Fibroblast of gingiva (primary cell): ENCODE measurements at regions not wholly inside any gene's neighbourhood (a gene's known extent, or its start where the extent isn't known, plus 50 kb on each side); places are given as distances from the start of the nearest gene placed in this dataset.
A peak's percentile ranks its signal among the peaks of the same experiment; 100 is the strongest.
"Not testable (repeated sequence)": the region's sequence is repeated elsewhere in the genome, so short reads cannot be mapped to it uniquely, and the experiment has no call there.

Experiments used
- DNase-seq: peaks from one replicate; pipeline ENCODE4 v3.0.0-alpha.2; 2011; ENCODE audit warnings: low read depth

- no peak for DNase-seq
Measured at GRCh38 chr4:177185151-177185550, 124.5 kb upstream of the NEIL3 start.

DNA sequence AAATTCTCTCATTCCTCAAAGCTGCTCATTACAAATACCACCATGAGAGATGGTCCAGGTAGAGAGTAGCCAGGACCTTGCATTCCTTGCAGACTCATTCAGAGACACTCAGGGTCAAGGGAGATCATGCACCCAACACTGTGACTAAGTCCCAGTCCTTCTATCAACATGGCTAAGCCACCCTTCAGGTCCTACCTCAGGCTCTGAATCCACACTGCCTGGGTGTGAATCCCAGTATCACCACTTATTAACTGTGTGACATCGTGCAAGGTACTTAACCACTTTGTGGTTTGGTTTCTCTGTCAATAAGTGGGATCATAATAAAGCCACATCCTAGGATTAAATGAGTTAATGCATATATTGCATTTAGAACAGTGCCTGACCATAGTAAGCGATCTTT lies 124.1 kb upstream of the NEIL3 start:
- no peak for DNase-seq

DNA sequence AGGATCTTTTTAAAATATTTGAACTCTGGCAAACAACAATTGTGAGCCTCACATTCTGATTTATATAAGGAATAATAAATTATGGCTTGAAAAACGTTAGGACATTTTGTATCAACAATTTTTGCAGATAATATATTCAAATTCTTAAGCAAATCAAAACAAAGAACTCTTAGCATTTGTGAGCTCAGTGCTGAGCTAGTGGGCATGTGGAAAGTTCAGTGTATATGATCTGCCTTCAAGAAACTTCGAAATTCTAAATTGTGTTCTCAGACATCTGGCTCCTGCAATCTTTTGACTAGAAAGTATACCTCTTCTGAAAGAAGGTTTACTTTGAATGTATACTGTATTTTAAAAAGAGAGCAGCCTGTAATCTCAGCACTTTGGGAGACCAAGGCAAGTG lies 122.3 kb upstream of the NEIL3 start:
- no peak for DNase-seq

DNA sequence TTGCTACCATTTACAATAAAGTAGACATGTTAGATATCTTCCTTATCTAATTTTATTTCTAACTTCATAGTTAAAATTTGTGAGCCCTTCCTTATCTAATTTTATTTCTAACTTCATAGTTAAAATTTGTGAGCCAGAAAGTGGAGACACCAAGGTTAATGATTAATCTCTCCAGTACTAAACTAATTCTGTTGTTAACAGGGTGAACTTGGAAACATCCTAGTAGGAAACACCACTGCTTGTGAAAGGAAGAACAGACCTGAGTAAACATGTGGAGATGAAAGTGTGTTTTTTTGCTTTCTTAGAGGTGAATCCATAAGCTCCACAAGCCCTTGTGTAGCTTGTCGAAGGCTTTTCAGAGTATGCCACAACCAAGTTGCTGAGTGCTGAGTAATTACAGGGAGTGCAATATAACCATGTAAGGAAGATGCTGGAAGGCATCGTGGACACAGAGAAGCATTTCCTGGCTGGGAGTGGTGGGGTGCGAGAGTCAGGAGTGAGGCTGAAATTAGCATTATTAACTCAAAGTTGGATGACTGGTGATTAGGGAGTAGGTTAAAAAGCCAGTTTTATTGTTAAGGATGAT lies 118.6 kb upstream of the NEIL3 start:
- no peak for DNase-seq

DNA sequence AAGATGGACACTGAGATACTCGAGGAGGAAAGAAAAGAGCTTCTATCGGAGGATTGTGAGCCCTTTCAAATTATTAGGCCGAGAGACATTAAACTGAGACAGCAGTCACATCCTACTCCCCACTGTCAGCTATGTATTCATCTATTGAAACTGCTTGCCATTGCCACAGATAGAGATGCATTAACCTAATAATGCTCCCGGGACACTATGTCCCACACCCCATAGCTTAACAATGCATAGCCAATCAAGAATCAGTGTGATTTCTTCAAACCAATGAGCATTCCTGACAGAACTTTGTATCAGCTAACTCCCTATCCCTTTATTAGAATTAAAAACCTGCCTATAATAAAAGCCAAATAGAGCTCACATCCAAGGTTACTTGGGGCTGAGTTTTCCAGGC lies 118.1 kb upstream of the NEIL3 start:
- no peak for DNase-seq

DNA sequence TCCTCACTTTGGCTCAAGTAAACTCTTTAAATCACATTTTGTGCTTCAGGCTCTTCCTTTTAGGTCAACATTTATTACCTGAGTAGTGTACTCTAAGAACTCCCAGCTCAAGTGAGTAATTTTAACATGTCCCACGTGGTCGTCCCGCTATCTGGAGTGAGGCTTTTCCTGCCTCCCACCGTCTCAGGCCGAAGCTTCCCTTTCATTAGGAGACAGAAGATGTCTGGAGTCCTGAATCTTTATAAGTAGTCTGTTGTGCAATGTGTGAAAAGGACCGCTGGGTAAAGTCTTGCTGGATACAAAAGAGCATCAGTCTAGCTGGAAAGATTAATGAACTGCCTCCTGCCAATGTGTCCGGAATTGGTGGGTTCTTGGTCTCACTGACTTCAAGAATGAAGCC lies 117.7 kb upstream of the NEIL3 start:
- no peak for DNase-seq

- not testable (repeated sequence) for DNase-seq
Measured at GRCh38 chr4:177193024-177193715, 116.5 kb upstream of the NEIL3 start.

DNA sequence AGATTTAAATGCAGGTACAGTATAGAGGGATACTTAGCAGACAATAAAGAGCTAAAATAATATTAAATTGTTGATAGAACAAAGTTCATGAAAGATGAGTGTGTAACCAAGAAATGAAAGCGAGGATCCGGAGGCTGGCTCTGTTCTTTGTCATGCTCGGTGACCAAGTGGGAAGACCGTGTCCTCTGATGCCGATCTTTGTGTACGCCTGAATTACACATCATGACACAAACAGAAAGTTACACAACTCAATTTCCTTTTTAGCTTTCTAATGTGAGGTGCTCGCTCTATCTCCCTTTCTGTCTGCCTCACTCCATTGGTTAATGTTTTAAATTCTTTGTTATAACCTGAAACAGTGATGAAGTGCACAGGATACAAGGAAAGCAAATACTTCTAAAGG lies 114.8 kb upstream of the NEIL3 start:
- no peak for DNase-seq

DNA sequence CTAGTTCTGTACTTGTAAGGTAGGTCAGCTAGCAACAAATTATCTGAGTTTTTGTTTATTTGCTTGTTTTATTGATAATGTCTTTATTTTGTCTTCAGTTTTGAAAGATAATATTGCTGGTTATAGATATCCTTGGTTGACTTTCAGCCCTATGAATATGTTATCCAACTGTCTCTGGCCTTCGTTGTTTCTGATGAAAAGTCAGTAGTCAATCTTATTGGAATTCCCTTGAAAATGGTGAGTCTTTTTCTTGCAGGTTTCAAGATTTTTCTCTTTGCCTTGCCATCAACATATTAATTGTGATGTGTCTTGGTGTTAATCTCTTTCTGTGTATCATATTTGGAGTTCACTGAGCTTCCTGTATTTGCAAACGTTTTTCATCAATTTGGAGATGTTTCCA lies 113.1 kb upstream of the NEIL3 start:
- no peak for DNase-seq

DNA sequence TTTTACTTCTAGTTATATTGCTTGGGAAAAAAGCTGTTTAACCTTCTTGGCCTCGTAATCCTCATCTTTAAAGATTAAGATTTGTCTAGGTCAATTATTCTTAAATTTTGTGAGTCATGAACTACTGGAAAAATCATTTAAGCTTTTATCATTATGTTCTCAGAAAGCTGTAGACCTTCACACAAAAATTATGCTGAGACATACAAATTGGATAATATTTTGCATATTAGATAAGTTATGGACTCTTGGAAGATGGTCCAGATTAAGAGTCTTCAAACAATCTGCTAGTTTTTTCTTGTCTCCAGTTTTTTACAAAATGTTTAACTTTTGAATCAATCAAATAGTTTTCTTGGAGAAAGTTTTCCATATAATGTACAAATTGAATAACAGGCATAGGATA lies 108.1 kb upstream of the NEIL3 start:
- DNase-seq, result no peak

DNA sequence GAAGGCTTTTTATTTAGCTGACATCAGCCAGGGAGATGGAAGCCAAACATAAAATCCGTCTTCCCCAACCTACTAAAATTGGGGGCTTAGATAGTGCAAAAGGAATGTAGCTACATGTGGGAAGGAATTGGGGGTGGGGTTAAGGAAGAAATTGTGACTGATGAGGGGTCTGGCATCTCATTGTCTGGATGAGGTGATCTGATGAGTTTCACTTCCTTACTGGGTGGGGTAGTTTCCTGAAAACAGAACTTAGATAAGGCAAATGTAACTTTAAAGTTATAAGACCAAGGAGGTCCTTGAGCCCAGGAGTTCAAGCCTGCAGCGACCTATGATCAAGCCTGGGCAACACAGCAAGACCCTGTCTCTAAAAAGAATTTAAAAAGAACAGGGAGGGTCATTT lies 105.5 kb upstream of the NEIL3 start:
- no peak for DNase-seq

- no peak for DNase-seq
Measured at GRCh38 chr4:177214935-177215334, 94.7 kb upstream of the NEIL3 start.

DNA sequence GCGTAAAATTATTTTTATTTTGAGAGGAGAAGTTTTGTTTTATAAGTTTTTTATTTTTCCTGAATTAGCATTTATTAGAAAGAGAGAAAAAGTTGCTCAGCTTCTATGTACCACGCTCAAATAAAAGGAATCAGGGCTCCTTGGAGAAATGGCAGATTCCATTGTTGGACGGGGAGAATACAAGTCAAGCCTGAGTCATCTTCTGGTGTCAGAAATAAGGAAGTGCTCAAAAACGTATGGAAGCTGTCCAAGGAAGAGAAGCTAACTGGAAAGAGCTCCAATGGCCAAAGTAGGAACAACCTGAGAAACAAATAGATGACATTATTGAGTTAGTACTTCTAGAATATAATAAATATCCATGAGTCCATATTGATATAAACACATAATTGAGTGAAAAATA lies 89.3 kb upstream of the NEIL3 start:
- peak; percentile 3 for DNase-seq

GRCh38 chr4:177222781-177223180 lies 86.9 kb upstream of the NEIL3 start:
- no peak for DNase-seq

- no peak for DNase-seq
Measured at GRCh38 chr4:177225605-177226004, 84.1 kb upstream of the NEIL3 start.

DNA sequence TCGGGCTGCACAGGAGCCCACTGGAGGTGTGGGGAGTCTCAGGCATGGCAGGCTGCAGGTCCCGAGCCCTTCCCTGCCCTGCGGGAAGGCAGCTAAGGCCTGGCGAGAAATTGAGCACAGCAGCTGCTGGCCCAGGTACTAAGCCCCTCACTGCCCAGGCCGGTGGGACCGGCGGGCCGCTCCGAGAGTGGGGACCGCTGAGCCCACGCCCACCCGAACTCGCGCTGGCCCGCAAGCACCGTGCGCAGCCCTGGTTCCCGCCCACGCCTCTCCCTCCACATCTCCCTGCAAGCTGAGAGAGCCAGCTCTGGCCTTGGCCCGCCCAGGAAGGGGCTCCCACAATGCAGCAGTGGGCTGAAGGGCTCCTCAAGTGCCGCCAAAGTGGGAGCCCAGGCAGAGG lies 82.0 kb upstream of the NEIL3 start:
- DNase-seq, result no peak

- DNase-seq, result no peak
Measured at GRCh38 chr4:177228599-177228998, 81.1 kb upstream of the NEIL3 start.

DNA sequence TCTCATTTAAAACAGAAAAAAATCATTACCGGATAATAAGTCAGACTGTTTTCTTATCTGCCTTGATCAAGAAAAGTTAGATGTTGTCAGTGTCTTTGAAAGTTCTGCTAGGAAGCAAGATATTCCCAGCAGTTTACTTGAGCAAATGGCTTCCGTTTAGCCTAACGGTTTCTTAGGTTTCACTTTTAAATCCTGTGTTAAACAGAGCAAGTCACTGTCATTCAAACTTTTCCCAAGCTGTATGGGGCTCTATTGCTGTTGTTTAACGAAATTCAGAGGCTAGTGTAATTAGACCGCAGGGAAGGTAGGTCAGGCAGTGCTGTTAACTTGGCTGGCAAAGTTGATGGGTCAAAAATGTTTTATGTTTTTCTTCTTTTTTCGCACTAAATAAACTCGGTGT lies 80.3 kb upstream of the NEIL3 start:
- DNase-seq, result peak; percentile 13

GRCh38 chr4:177232473-177232872 lies 77.2 kb upstream of the NEIL3 start:
- DNase-seq, result no peak

DNA sequence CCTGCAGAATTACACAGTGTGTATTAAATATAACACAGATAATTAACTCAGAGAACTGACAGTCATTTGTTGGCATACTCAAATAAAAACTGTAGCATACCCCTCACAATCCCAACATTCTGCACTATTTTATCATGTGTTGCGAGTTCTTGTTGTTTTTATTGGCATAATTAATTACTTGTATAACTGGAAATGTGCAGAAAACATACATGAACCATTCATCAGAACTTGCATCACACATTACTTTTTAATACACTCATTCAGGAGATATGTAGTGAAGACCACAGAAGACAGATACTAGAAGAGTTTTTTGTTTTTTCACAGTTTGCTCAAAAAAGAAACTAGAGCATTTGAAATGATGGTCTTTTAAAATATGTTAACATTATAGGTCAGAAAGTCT lies 74.6 kb upstream of the NEIL3 start:
- DNase-seq, result no peak

DNA sequence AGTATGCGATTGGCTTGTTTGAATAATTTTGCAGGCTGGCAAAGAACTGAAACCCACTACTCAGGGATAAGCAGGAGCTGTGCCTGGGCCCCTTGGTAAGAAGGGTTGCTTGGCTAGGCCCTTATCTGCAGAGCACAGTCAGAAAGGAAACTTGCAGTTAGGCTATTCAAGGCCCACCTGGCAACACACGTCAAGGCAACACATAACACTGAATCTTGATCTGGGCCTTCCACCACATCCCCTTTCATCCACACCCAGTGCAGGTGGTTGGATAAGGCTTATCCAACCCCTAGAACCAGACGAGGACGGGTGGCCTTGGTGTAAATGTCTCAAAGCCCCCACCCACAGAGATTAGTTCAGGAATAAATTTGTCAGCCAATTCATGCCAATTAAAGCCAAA lies 72.8 kb upstream of the NEIL3 start:
- DNase-seq, result no peak

- DNase-seq, result no peak
Measured at GRCh38 chr4:177237291-177237690, 72.4 kb upstream of the NEIL3 start.

GRCh38 chr4:177239477-177239876 lies 70.2 kb upstream of the NEIL3 start:
- no peak for DNase-seq

DNA sequence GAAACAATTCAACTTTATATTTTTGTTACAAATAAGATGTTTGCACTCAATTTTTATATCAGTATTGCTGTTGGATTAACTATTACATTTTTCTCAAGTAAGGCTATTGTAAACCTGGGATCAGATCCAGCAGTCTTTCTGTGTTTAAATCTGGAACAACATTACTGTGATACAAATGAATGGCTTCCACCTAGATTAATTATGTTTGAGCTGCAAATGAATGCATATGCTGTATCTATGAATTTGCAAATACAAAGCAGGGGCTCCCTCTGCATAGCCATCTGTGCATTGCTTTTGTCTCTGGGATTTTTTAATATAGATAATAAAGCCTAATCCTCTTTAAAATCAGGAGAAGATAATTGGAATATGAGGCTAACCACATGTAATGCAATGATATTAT lies 69.8 kb upstream of the NEIL3 start:
- no peak for DNase-seq
